Neuronal stem cell (in vitro differentiated cells): ENCODE measurements at regions not wholly inside any gene's neighbourhood (a gene's known extent, or its start where the extent isn't known, plus 50 kb on each side); places are given as distances from the start of the nearest gene placed in this dataset.

ENCODE experiments used
- DNase-seq: peaks from one replicate; pipeline ENCODE4 v3.0.0-alpha.2; 2013; ENCODE audit warnings: low spot score
- H2AFZ ChIP-seq: one replicate; pipeline ENCODE4 v1.6.1; 2013; ENCODE audit warnings: mild to moderate bottlenecking, low read length, inconsistent platforms
- H2AK5ac ChIP-seq: 2 replicates; pipeline ENCODE4 v1.6.1; 2013; ENCODE audit warnings: low read depth, mild to moderate bottlenecking, inconsistent platforms, low read length, moderate library complexity, mixed read lengths
- H2BK120ac ChIP-seq: 2 replicates; pipeline ENCODE4 v1.6.1; 2013; ENCODE audit warnings: low read depth, mild to moderate bottlenecking, inconsistent platforms, low read length, moderate library complexity, mixed read lengths
- H2BK12ac ChIP-seq: one replicate; pipeline ENCODE4 v1.6.1; 2013; ENCODE audit warnings: low read length, inconsistent platforms
- H2BK15ac ChIP-seq: 2 replicates; pipeline ENCODE4 v1.6.1; 2013; ENCODE audit warnings: mild to moderate bottlenecking, low read length, inconsistent platforms, mixed read lengths
- H2BK5ac ChIP-seq: one replicate; pipeline ENCODE4 v1.6.1; 2013; ENCODE audit warnings: inconsistent platforms, mild to moderate bottlenecking, low read length, moderate library complexity
- H3K14ac ChIP-seq: one replicate; pipeline ENCODE4 v1.6.1; 2013; ENCODE audit warnings: low read length, inconsistent platforms
- H3K18ac ChIP-seq: 2 replicates; pipeline ENCODE4 v1.6.1; 2013; ENCODE audit warnings: low read length, inconsistent platforms
- H3K23ac ChIP-seq: 2 replicates; pipeline ENCODE4 v1.6.1; 2013; ENCODE audit warnings: low read depth, mild to moderate bottlenecking, mixed read lengths, low read length, inconsistent platforms; ENCODE audit not compliant: poor library complexity
- H3K27ac ChIP-seq: replicated peaks from 3 replicates; pipeline ENCODE4 v1.5.1; 2013; ENCODE audit warnings: low read length, inconsistent platforms
- H3K27me3 ChIP-seq, 3 experiments: 2 replicates each; pipeline ENCODE4 v1.6.1; 2013; ENCODE audit warnings: low read length in 3 of 3, mild to moderate bottlenecking in 2 of 3, inconsistent platforms in 1 of 3, low read depth in 1 of 3, mixed read lengths in 1 of 3, moderate library complexity in 1 of 3; ENCODE audit not compliant: control insufficient read depth in 3 of 3, insufficient read depth in 3 of 3
- H3K36me3 ChIP-seq, 2 donors: replicated peaks in 1 of 2; 2 replicates each; pipeline ENCODE4 v1.6.1; 2013; ENCODE audit warnings: low read length in 2 of 2; ENCODE audit not compliant: control insufficient read depth in 2 of 2, insufficient read depth in 2 of 2
- H3K4ac ChIP-seq: 2 replicates; pipeline ENCODE4 v1.6.1; 2013; ENCODE audit warnings: inconsistent platforms, mild to moderate bottlenecking, low read length, moderate library complexity
- H3K4me1 ChIP-seq, 2 donors: 1 replicate in 1 of 2; 2 replicates in 1 of 2; pipeline ENCODE4 v1.6.1; 2013; ENCODE audit warnings: low read length in 2 of 2, low read depth in 1 of 2; ENCODE audit not compliant: control insufficient read depth in 2 of 2, insufficient read depth in 1 of 2
- H3K4me2 ChIP-seq: one replicate; pipeline ENCODE4 v1.6.1; 2013; ENCODE audit warnings: mild to moderate bottlenecking, low read length, inconsistent platforms; ENCODE audit not compliant: insufficient read depth, poor library complexity, severe bottlenecking
- H3K4me3 ChIP-seq, 2 donors: 2 replicates each; pipeline ENCODE4 v1.5.1; 2013; ENCODE audit warnings: low read length in 2 of 2, mild to moderate bottlenecking in 2 of 2, inconsistent platforms in 1 of 2, moderate library complexity in 1 of 2
- H3K79me1 ChIP-seq: one replicate; pipeline ENCODE4 v1.6.1; 2013; ENCODE audit warnings: low read depth, mild to moderate bottlenecking, inconsistent platforms, low read length, moderate library complexity
- H3K9ac ChIP-seq: one replicate; pipeline ENCODE4 v1.6.1; 2013; ENCODE audit warnings: mild to moderate bottlenecking, low read depth, low read length, inconsistent platforms; ENCODE audit not compliant: poor library complexity
- H3K9me3 ChIP-seq, 2 donors: replicated peaks in 1 of 2; 2 replicates each; pipeline versions ENCODE3 to v1.6.1; 2013; ENCODE audit warnings: low read length in 2 of 2, mild to moderate bottlenecking in 2 of 2, inconsistent platforms in 1 of 2, low read depth in 1 of 2, mixed read lengths in 1 of 2, moderate library complexity in 1 of 2; ENCODE audit not compliant: control insufficient read depth in 2 of 2, insufficient read depth in 1 of 2
- H4K8ac ChIP-seq: one replicate; pipeline ENCODE4 v1.6.1; 2013; ENCODE audit warnings: low read depth, mild to moderate bottlenecking, inconsistent platforms, low read length, moderate library complexity
- H4K91ac ChIP-seq: one replicate; pipeline ENCODE4 v1.6.1; 2013; ENCODE audit warnings: low read length, low read depth, mild to moderate bottlenecking, inconsistent platforms; ENCODE audit not compliant: poor library complexity
- WGBS, 2 donors: extraction: QIAGEN DNeasy Blood & Tissue Kit; methylation state at CpG; one replicate each; pipeline ENCODE4 v1.1.7; 2013; ENCODE audit warnings: missing lambda C conversion rate in 2 of 2, mixed read lengths in 1 of 2; ENCODE audit not compliant: insufficient read length in 2 of 2, insufficient replicate concordance in 1 of 2; ENCODE audit errors: extremely low coverage in 2 of 2; 5-methylcytosine and 5-hydroxymethylcytosine counted together

DNA sequence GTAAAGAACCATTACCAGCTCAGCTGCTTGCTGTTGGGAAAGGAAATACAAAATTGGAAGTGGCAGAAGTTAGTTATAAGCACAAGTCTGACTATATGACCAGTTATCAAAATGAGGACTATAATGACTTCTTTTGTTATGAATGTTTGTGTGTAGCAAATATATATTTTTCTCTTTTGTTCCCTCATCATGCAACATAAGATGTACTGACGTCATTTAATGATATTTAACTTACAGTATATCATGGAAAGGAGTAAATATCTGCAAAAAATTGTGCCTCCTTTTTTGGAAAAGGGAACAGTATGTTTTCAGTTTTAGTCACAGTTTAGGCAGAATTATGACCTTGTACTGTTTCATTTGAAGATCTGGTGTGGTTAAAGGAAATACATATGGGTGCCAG, 356.3 kb upstream of the SLITRK5 start:
- Histone ChIP-seq H3K14ac (no peak overlapping the region), H3K18ac (no peak overlapping the region), H3K4me1 (no peaks in the 10 kb centered on the region), H3K36me3 (no peaks in the 10 kb centered on the region), H3K9ac (no peak overlapping the region), H2BK15ac (no peak overlapping the region), H3K79me1 (no peaks in the 10 kb centered on the region), H4K8ac (no peak overlapping the region), H2AFZ (no peak overlapping the region), H3K9me3 (no peaks in the 10 kb centered on the region), H3K23ac (no peak overlapping the region), H3K4me3 (no peak overlapping the region), H3K27ac (no peak overlapping the region), H3K27me3 (no peaks in the 10 kb centered on the region), H2AK5ac (no peak overlapping the region), H2BK12ac (no peak overlapping the region), H2BK5ac (no peak overlapping the region), H4K91ac (no peak overlapping the region), H2BK120ac (no peak overlapping the region), H3K4me2 (no peak overlapping the region), H3K4ac (no peak overlapping the region)
- WGBS, 2 donors = no CpG with 5 or more reads among the region's 1 CpG
- DNase-seq = no peak

- H2BK120ac ChIP-seq = no peak overlapping the region
- H2BK12ac ChIP-seq = no peak overlapping the region
- H2BK5ac ChIP-seq = no peak overlapping the region
- no peak overlapping the region for H3K9ac ChIP-seq
- H3K79me1 ChIP-seq = no peaks in the 10 kb centered on the region
- no peak overlapping the region for H2AK5ac ChIP-seq
- no peak overlapping the region for H3K27ac ChIP-seq
- no peaks in the 10 kb centered on the region for H3K27me3 ChIP-seq
- H2BK15ac ChIP-seq = no peak overlapping the region
- DNase-seq = no peak
- no peaks in the 10 kb centered on the region for H3K36me3 ChIP-seq
- no peaks in the 10 kb centered on the region for H3K4me1 ChIP-seq
- H3K4ac ChIP-seq = no peak overlapping the region
- WGBS, 2 donors = no CpG with 5 or more reads among the region's 3 CpGs
- H3K4me2 ChIP-seq = no peak overlapping the region
- no peak overlapping the region for H3K14ac ChIP-seq
- no peak overlapping the region for H3K4me3 ChIP-seq
- H4K91ac ChIP-seq = no peak overlapping the region
- H3K18ac ChIP-seq = no peak overlapping the region
- H2AFZ ChIP-seq = no peak overlapping the region
- no peak overlapping the region for H4K8ac ChIP-seq
- H3K9me3 ChIP-seq = no peaks in the 10 kb centered on the region
- no peak overlapping the region for H3K23ac ChIP-seq
These were observed 348.8 kb upstream of the SLITRK5 start for GRCh38 chr13:87322386-87322785.

GRCh38 chr13:87324558-87324957, 346.6 kb upstream of the SLITRK5 start:
- Histone ChIP-seq H3K9ac (no peak overlapping the region), H3K18ac (no peak overlapping the region), H3K23ac (no peak overlapping the region), H2BK15ac (no peak overlapping the region), H3K4me2 (no peak overlapping the region), H3K27me3 (no peaks in the 10 kb centered on the region), H2BK5ac (no peak overlapping the region), H2BK120ac (no peak overlapping the region), H4K8ac (no peak overlapping the region), H3K9me3 (no peaks in the 10 kb centered on the region), H3K14ac (no peak overlapping the region), H2AK5ac (no peak overlapping the region), H3K4me1 (no peaks in the 10 kb centered on the region), H3K27ac (no peak overlapping the region), H3K36me3 (no peaks in the 10 kb centered on the region), H2AFZ (no peak overlapping the region), H3K4me3 (no peak overlapping the region), H4K91ac (no peak overlapping the region), H2BK12ac (no peak overlapping the region), H3K4ac (no peak overlapping the region), H3K79me1 (no peaks in the 10 kb centered on the region)
- DNase-seq = no peak
- WGBS, 2 donors = no CpG with 5 or more reads among the region's 3 CpGs

DNA sequence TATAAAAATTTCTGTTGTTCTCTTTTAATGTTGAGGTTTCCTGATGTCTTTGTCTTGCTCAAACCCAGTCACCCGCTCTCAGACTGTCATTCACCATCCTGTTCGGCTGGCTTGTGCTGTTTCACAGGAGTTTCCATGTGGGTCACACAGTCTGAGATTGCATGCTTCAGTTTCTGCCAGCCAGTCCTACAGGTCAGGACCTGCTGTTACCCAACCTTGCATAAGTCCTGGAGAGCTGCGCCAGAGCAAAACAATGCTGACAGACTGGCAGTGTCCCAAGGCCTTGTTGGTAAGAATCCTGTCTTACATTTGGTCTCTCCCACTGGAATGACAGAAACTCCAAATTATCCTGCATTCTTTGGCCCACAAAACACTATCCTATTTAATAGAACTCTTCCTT, 340.0 kb upstream of the SLITRK5 start:
- Histone ChIP-seq H2AFZ (peak overlapping the region; percentile 69), H3K18ac (peak overlapping the region; percentile 27), H3K4ac (no peak overlapping the region), H3K36me3 (no peaks in the 10 kb centered on the region), H3K4me1 (peaks cover 0 to 2% of the 10 kb centered on the region in 2 donors), H3K14ac (no peak overlapping the region), H3K4me3 (no peak overlapping the region), H3K79me1 (no peaks in the 10 kb centered on the region), H4K91ac (no peak overlapping the region), H3K23ac (no peak overlapping the region), H3K9ac (no peak overlapping the region), H4K8ac (no peak overlapping the region), H3K27ac (no peak overlapping the region), H3K4me2 (no peak overlapping the region), H2BK12ac (no peak overlapping the region), H2BK5ac (no peak overlapping the region), H3K27me3 (no peaks in the 10 kb centered on the region), H2AK5ac (no peak overlapping the region), H2BK15ac (no peak overlapping the region), H3K9me3 (no peaks in the 10 kb centered on the region), H2BK120ac (no peak overlapping the region)
- DNase-seq = no peak
- no CpG with 5 or more reads among the region's 3 CpGs for WGBS, 2 donors
